HepG2 (cell line): ENCODE measurements at regions not wholly inside any gene's neighbourhood (a gene's known extent, or its start where the extent isn't known, plus 50 kb on each side); places are given as distances from the start of the nearest gene placed in this dataset.

ENCODE experiments used
- AHR ChIP-seq: IDR thresholded peaks from 2 replicates; pipeline ENCODE4 v1.6.1; 2018; ENCODE audit warnings: missing genetic modification reagents, missing compliant biosample characterization
- ARID2 ChIP-seq: sonication (generic); formaldehyde crosslinking; IDR thresholded peaks from 2 replicates; pipeline ENCODE4 v1.8.1; 2022; ENCODE audit warnings: mild to moderate bottlenecking, missing genetic modification reagents, borderline replicate concordance
- EZH2 ChIP-seq: conservative IDR thresholded peaks from 2 replicates; pipeline ENCODE4 v1.6.1; 2012; ENCODE audit warnings: mild to moderate bottlenecking, low read depth, low read length, moderate library complexity
- KAT7 ChIP-seq: IDR thresholded peaks from 2 replicates; pipeline ENCODE4 v1.6.1; 2018; ENCODE audit warnings: borderline replicate concordance, missing compliant biosample characterization
- MAX ChIP-seq: IDR thresholded peaks from 2 replicates; pipeline ENCODE4 v1.6.1; 2012; ENCODE audit warnings: inconsistent platforms
- RBM22 ChIP-seq: fragments of 200-400 bp; formaldehyde crosslinking; optimal IDR thresholded peaks from 2 replicates; pipeline ENCODE3; 2017; ENCODE audit warnings: mild to moderate bottlenecking, low read length, moderate library complexity
- REST ChIP-seq, 2 experiments: IDR thresholded peaks; 2 replicates each; pipeline ENCODE4 v1.6.1; 2011 to 2012; ENCODE audit warnings: low read length in 2 of 2, borderline replicate concordance in 1 of 2, low read depth in 1 of 2, mild to moderate bottlenecking in 1 of 2, moderate library complexity in 1 of 2
- SIN3A ChIP-seq: IDR thresholded peaks from 2 replicates; pipeline ENCODE4 v1.6.1; 2011; ENCODE audit warnings: low read depth, mild to moderate bottlenecking, control low read depth, low read length, borderline replicate concordance
- TAF1 ChIP-seq: sonication (generic); formaldehyde crosslinking; IDR thresholded peaks from 2 replicates; pipeline ENCODE4 v1.4.0; 2020; ENCODE audit warnings: missing genetic modification reagents
- ZFP62 ChIP-seq: sonication (generic); formaldehyde crosslinking; IDR thresholded peaks from 2 replicates; pipeline ENCODE4 v1.4.0; 2020; ENCODE audit warnings: missing genetic modification reagents
- ZNF274 ChIP-seq: sonication (generic); formaldehyde crosslinking; IDR thresholded peaks from 2 replicates; pipeline ENCODE4 v1.5.1; 2020; ENCODE audit warnings: mild to moderate bottlenecking, missing genetic modification reagents

- TF ChIP-seq ZFP62 (CRISPR knock-in tag) (no peak), RBM22 (no peak), SIN3A (no peak), REST (IDR thresholded peaks at IDR 0.05; ENCODE audit: borderline replicate concordance in 1 of 2, low read depth in 1 of 2, low read length in 2 of 2) (no peak), TAF1 (CRISPR knock-in tag) (no peak), AHR (CRISPR knock-in tag) (no peak), MAX (no peak), KAT7 (CRISPR knock-in tag) (no peak), ARID2 (CRISPR knock-in tag) (no peak), EZH2 (no peak), ZNF274 (CRISPR knock-in tag) (no peak)
Observed at GRCh38 chr3:106825962-106826605, 551.2 kb upstream of the CCDC54 start.
